H1 (cell line): ENCODE measurements at regions not wholly inside any gene's neighbourhood (a gene's known extent, or its start where the extent isn't known, plus 50 kb on each side); places are given as distances from the start of the nearest gene placed in this dataset.

Source experiments
- CTCF ChIA-PET: fragments of 300-600 bp; sonication (Branson Sonifier 250); formaldehyde crosslinking; loops from one replicate; lab custom pipeline; 2021; ENCODE audit not compliant: partially characterized antibody; lab: Charles Lee
- POLR2A ChIA-PET: fragments of 300-600 bp; sonication (Branson Sonifier 250); formaldehyde crosslinking; loops from one replicate; lab custom pipeline; 2021; ENCODE audit warnings: inconsistent platforms; ENCODE audit not compliant: partially characterized antibody; lab: Charles Lee
- DNase-seq, 2 experiments: peaks; one replicate each; pipeline versions ENCODE4 v3.0.0 to v3.0.0-alpha.2; 2010 to 2022; ENCODE audit warnings: low spot score in 2 of 2, low read depth in 1 of 2, mixed read lengths in 1 of 2
- FAIRE-seq: peaks from 2 replicates; lab custom pipeline; 2011; peaks lifted over from hg19 to GRCh38; lab: Jason Lieb, UNC
- H2AFZ ChIP-seq: 2 replicates; pipeline ENCODE4 v1.8.1; 2012; ENCODE audit warnings: low read length, inconsistent platforms
- H2AK5ac ChIP-seq: 2 replicates; pipeline ENCODE4 v1.6.1; 2013; ENCODE audit warnings: low read depth, low read length
- H2BK120ac ChIP-seq: replicated peaks from 2 replicates; pipeline ENCODE3; 2013; ENCODE audit warnings: low read depth, low read length, inconsistent platforms
- H2BK12ac ChIP-seq: 2 replicates; pipeline ENCODE4 v1.6.1; 2013; ENCODE audit warnings: low read depth, low read length
- H2BK15ac ChIP-seq: 2 replicates; pipeline ENCODE4 v1.6.1; 2013; ENCODE audit warnings: low read length
- H2BK20ac ChIP-seq: 2 replicates; pipeline ENCODE4 v1.6.1; 2013; ENCODE audit warnings: low read length
- H2BK5ac ChIP-seq: 2 replicates; pipeline ENCODE4 v1.6.1; 2013; ENCODE audit warnings: low read depth, low read length
- H3K14ac ChIP-seq: 2 replicates; pipeline ENCODE4 v1.6.1; 2013; ENCODE audit warnings: inconsistent platforms; ENCODE audit not compliant: insufficient read length
- H3K18ac ChIP-seq: 2 replicates; pipeline ENCODE4 v1.6.1; 2013; ENCODE audit warnings: low read length; ENCODE audit errors: extremely low read depth
- H3K23ac ChIP-seq: 2 replicates; pipeline ENCODE4 v1.6.1; 2013; ENCODE audit warnings: inconsistent platforms; ENCODE audit not compliant: insufficient read length
- H3K23me2 ChIP-seq: 2 replicates; pipeline ENCODE4 v1.6.1; 2013; ENCODE audit warnings: low read depth, low read length
- H3K27ac ChIP-seq: 2 replicates; pipeline ENCODE4 v1.6.1; 2011; ENCODE audit warnings: low read depth, low read length, inconsistent platforms
- H3K27me3 ChIP-seq, 4 experiments: replicated peaks in 1 of 4; 1 replicate in 1 of 4; 2 replicates in 3 of 4; pipeline versions ENCODE4 v1.6.1 to v1.8.1; 2011 to 2013; ENCODE audit warnings: low read length in 3 of 4, mild to moderate bottlenecking in 3 of 4, inconsistent platforms in 2 of 4, mixed read lengths in 2 of 4, moderate library complexity in 1 of 4; ENCODE audit not compliant: control insufficient read depth in 3 of 4, insufficient read depth in 3 of 4; ENCODE audit errors: extremely low read depth in 1 of 4
- H3K36me3 ChIP-seq, 4 experiments: 2 replicates each; pipeline versions ENCODE4 v1.6.1 to v1.8.1; 2011 to 2013; ENCODE audit warnings: mild to moderate bottlenecking in 4 of 4, low read length in 3 of 4, moderate library complexity in 2 of 4, control low read depth in 1 of 4, inconsistent platforms in 1 of 4; ENCODE audit not compliant: insufficient read depth in 4 of 4, control insufficient read depth in 2 of 4
- H3K4ac ChIP-seq: replicated peaks from 2 replicates; pipeline ENCODE3; 2013; ENCODE audit warnings: low read length, low read depth, mixed read lengths, inconsistent platforms; ENCODE audit not compliant: insufficient read length
- H3K4me1 ChIP-seq, 4 experiments: replicated peaks in 1 of 4; 1 replicate in 1 of 4; 2 replicates in 3 of 4; pipeline versions ENCODE4 v1.6.1 to v1.8.1; 2011 to 2013; ENCODE audit warnings: low read length in 3 of 4, inconsistent platforms in 2 of 4, mixed read lengths in 1 of 4; ENCODE audit not compliant: insufficient read depth in 4 of 4, control insufficient read depth in 3 of 4
- H3K4me2 ChIP-seq, 2 experiments: 2 replicates each; pipeline versions ENCODE4 v1.6.1 to v1.8.1; 2011 to 2013; ENCODE audit warnings: low read depth in 2 of 2, low read length in 2 of 2, control low read depth in 1 of 2, inconsistent platforms in 1 of 2, mild to moderate bottlenecking in 1 of 2; ENCODE audit not compliant: insufficient read depth in 1 of 2
- H3K4me3 ChIP-seq, 4 experiments: fragments of 200-600, 300-600 bp in 1 of 4; sonication (generic), shearing (Covaris generic), sonication (Bioruptor Twin) in 1 of 4; 2 replicates each; pipeline versions ENCODE4 v1.5.1 to v1.8.1; 2011 to 2016; ENCODE audit warnings: low read length in 4 of 4, low read depth in 3 of 4, control low read depth in 2 of 4, inconsistent platforms in 2 of 4, mild to moderate bottlenecking in 2 of 4, mixed read lengths in 1 of 4, moderate library complexity in 1 of 4; ENCODE audit not compliant: insufficient read depth in 2 of 4; ENCODE audit errors: extremely low read depth in 1 of 4
- H3K56ac ChIP-seq: replicated peaks from 2 replicates; pipeline ENCODE3; 2013; ENCODE audit warnings: low read depth, mild to moderate bottlenecking, mixed read lengths, low read length, inconsistent platforms; ENCODE audit not compliant: insufficient read length
- H3K79me1 ChIP-seq: 2 replicates; pipeline ENCODE4 v1.6.1; 2013; ENCODE audit warnings: low read depth, low read length, control low read depth
- H3K79me2 ChIP-seq, 2 experiments: 2 replicates each; pipeline versions ENCODE4 v1.6.1 to v1.8.1; 2012 to 2013; ENCODE audit warnings: low read length in 2 of 2, mild to moderate bottlenecking in 2 of 2, inconsistent platforms in 1 of 2; ENCODE audit not compliant: insufficient read depth in 2 of 2, control insufficient read depth in 1 of 2
- H3K9ac ChIP-seq, 4 experiments: replicated peaks in 1 of 4; 1 replicate in 1 of 4; 2 replicates in 3 of 4; pipeline versions ENCODE4 v1.6.1 to v1.8.1; 2011 to 2013; ENCODE audit warnings: low read depth in 3 of 4, low read length in 3 of 4, control low read depth in 2 of 4, mild to moderate bottlenecking in 2 of 4, moderate library complexity in 2 of 4, inconsistent platforms in 1 of 4; ENCODE audit errors: extremely low read depth in 1 of 4
- H3K9me3 ChIP-seq, 2 experiments: 2 replicates each; pipeline versions ENCODE4 v1.6.1 to v1.8.1; 2012 to 2013; ENCODE audit warnings: mild to moderate bottlenecking in 2 of 2, moderate library complexity in 2 of 2, control low read depth in 1 of 2, inconsistent platforms in 1 of 2, low read depth in 1 of 2, low read length in 1 of 2, mixed read lengths in 1 of 2; ENCODE audit not compliant: insufficient read depth in 2 of 2
- H4K20me1 ChIP-seq, 2 experiments: replicated peaks in 1 of 2; 2 replicates each; pipeline versions ENCODE3 to v1.8.1; 2011 to 2013; ENCODE audit warnings: inconsistent platforms in 2 of 2, low read length in 2 of 2, mild to moderate bottlenecking in 1 of 2; ENCODE audit not compliant: insufficient read depth in 2 of 2, control insufficient read depth in 1 of 2
- H4K5ac ChIP-seq: 2 replicates; pipeline ENCODE4 v1.6.1; 2013; ENCODE audit warnings: low read length, low read depth, mixed read lengths, inconsistent platforms; ENCODE audit not compliant: insufficient read length
- H4K8ac ChIP-seq: 2 replicates; pipeline ENCODE4 v1.8.0; 2013; ENCODE audit warnings: mild to moderate bottlenecking, moderate library complexity, low read length, inconsistent platforms; ENCODE audit not compliant: insufficient read depth; ENCODE audit errors: extremely low read depth
- H4K91ac ChIP-seq: replicated peaks from 2 replicates; pipeline ENCODE3; 2013; ENCODE audit warnings: low read length, mixed read lengths, inconsistent platforms; ENCODE audit not compliant: insufficient read length
- RBBP5 ChIP-seq: IDR thresholded peaks from 2 replicates; pipeline ENCODE4 v1.7.1; 2012; ENCODE audit warnings: low read depth, mild to moderate bottlenecking, inconsistent platforms, low read length, moderate library complexity, borderline replicate concordance
- ZNF274 ChIP-seq: IDR thresholded peaks from 2 replicates; pipeline ENCODE4 v1.7.0; 2012; ENCODE audit warnings: low read length, borderline replicate concordance; ENCODE audit errors: extremely low read depth
- WGBS, 2 experiments: shearing (Covaris generic) in 1 of 2; methylation state at CpG; one replicate each; pipeline versions ENCODE4 v1.1.6 to v1.1.7; 2013 to 2015; ENCODE audit warnings: low lambda C conversion rate in 2 of 2, mixed read lengths in 2 of 2, inconsistent platforms in 1 of 2, low coverage in 1 of 2, missing lambda C conversion rate in 1 of 2; ENCODE audit not compliant: insufficient replicate concordance in 2 of 2, insufficient coverage in 1 of 2, insufficient read length in 1 of 2; ENCODE audit errors: extremely low coverage in 1 of 2, missing lambda C conversion rate in 1 of 2; 5-methylcytosine and 5-hydroxymethylcytosine counted together

DNA sequence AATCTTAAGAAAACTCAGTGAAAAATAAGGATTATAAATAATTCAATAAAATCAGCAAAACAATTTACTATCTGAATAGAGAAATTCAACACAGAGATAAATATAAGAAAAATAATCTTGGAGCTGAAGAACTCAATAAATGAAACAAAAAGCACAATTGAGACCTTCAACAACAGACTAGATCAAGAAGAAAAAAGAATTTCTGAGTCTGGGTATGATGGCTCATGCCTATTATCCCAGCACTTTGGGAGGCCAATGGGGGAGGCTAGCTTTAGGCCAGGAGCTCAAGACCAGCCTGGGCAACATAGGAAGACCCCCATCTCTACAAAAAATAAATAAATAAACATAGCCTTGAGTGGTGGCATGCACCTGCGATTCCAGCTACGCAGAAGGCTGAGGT is 1295.7 kb upstream of the NRXN1 start:
- FAIRE-seq (no peak), DNase-seq (no peak)
- Histone ChIP-seq H3K56ac (no peak overlapping the region), H3K23ac (no peak overlapping the region), H2BK12ac (no peak overlapping the region), H3K9me3 (no peaks in the 10 kb centered on the region), H2BK20ac (no peak overlapping the region), H3K18ac (no peak overlapping the region), H3K27me3 (no peaks in the 10 kb centered on the region), H2AK5ac (no peak overlapping the region), H3K9ac (no peak overlapping the region), H3K4me2 (no peak overlapping the region), H2BK15ac (no peak overlapping the region), H4K5ac (no peak overlapping the region), H2BK120ac (no peak overlapping the region), H3K4me3 (no peak overlapping the region), H2BK5ac (no peak overlapping the region), H3K79me1 (no peaks in the 10 kb centered on the region), H3K27ac (no peak overlapping the region), H2AFZ (no peak overlapping the region), H3K4me1 (no peaks in the 10 kb centered on the region), H3K14ac (no peak overlapping the region), H3K23me2 (no peaks in the 10 kb centered on the region), H4K91ac (no peak overlapping the region), H4K8ac (no peak overlapping the region), H3K79me2 (no peaks in the 10 kb centered on the region), H3K36me3 (no peaks in the 10 kb centered on the region), H3K4ac (no peak overlapping the region), H4K20me1 (no peaks in the 10 kb centered on the region)
- POLR2A ChIA-PET: no interaction called here
- TF ChIP-seq RBBP5: no peak
- TF ChIP-seq ZNF274: no peak
- WGBS, 2 experiments: 90% methylated on average over 2 of the region's 2 CpGs; no CpG with 5 or more reads in 1 of the 2 experiments
- CTCF ChIA-PET: interaction anchor here (0.6 kb wide), 1 partner anchor 692 kb away, joined by 3 read pairs; no protein-coding TSS in a partner anchor
